Cortex of kidney (tissue), 1 donor: ENCODE measurements at regions not wholly inside any gene's neighbourhood (a gene's known extent, or its start where the extent isn't known, plus 50 kb on each side); places are given as distances from the start of the nearest gene placed in this dataset.

Source experiments
- DNase-seq: peaks from one replicate; lab custom pipeline; 2025; lab: John Stamatoyannopoulos, UW

DNA sequence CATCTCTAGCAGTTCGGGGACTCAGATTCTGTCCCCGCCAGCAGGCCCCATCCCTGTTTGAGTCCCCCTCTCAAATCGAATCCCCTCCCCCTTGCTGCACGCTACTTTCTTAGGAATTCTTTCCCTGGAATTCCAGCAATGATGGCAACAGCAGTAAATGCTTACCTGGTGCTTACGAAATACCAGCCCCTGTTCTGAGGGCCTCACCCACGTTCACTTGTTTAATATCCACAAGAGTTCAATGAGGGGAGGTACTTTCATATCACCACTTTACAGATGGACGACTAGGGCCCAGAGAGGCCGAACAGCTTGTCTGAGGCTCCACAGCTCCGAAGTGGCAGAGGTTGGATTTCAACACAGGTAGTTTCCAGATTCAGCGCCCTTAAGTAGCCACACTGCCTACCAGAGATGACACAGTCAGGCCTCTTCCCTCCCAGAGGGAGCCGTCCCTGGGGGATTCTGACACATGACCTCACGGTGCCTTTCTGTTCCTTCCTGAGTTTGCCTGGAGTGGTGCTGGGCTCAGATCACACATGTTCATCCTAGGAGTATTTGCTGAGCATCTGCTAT lies 120.7 kb upstream of the GSE1 start:
- no peak for DNase-seq

DNA sequence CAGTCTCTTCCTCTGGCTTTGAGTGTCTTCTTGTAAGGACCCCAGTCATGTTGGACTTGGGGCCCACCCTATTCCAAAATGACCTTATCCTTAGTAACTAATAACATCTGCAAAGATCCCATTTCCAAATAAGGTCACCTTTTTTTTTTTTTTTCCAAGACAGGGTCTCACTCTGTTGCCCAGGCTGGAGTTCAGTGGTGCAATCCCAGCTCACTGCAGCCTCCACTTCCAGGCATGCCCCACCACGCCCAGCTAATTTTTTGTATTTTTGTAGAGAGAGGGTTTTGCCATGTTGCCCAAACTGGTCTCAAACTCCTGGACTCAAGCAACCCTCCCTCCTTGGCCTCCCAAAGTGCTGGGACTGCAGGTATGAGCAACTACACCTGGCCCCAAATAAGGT lies 118.8 kb upstream of the GSE1 start:
- DNase-seq = no peak

DNA sequence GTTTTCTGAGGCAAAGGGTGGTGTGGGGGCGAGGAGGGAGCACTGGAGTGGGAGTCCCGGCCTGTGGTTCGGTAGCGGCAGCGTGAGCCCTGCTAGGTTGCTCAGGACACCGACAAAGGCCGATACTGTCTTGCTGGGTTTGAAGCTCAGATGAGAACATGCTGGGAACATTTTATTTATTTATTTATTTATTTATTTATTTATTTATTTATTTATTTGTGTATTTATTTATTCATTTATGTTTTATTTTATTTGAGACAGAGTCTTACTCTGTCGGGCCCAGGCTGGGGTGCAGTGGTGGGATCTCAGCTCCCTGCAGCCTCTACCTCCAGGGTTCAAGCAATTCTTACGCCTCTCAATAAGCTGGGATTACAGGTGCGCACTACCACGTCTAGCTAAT lies 117.9 kb upstream of the GSE1 start:
- DNase-seq = no peak

DNA sequence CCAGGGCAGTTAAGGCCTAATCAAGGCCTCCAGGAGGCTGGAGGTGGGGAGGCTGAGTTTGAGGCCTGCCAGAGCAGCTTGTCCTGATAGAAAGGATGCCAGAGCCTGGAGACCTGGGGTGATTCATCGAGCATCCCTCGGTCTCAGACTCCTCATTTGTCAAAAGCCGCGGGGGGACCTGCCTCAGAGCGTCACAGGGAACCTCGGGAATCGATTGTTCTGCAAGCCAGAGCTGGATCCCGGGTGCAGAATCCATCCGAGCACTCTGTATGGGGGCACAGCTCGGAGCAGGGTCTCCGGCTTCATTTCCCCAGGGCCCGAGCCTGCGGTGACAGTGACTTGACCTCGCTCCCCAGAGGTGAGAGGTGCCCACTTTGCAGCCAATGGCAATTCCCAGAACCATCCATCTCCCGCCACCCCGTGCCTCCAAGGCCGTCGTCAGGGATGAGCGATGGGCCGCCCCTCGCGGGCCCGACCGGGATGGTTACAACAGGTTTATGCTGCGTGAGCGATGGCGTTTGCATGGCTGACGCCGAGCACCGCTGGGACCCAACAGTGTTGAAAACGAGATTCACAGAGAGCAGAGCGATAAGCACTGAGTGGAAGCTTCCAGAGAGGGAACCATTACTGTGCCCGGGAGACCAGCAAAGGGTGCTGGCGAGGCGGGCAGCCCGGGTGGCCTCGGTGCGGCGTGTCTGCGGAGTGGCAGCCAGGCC lies 117.1 kb upstream of the GSE1 start:
- no peak for DNase-seq

DNA sequence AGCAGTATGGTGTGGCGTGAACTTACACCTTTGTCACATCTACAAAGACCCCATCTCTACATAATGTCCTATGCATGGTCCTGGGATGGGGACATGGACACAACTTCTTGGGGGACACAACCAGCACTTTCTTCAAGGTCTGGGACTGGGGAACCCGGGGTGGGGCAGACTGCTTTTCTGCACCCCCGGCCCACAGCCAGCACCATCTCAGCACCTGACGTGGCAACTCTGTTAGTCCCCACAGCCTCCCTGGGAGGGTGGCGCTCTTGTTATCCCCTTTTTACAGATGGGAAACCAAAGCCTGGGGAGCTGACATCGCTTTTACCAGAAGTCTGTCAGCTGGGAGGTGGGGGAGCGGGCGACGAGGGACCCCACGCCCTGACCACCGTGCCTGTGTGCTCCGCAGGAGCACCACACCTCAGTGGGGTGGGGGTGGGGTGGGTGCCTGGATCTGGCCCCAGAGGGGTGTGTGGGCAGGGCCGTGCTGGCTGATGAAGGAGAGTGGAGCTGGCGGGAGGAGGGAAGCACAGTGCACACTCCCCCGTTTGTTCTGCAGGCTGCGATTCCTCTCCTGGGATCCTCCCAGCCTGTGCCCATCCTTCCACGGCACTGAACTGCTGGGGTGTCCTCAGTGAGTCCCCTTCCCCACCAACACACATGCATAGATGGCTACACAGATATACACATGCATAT lies 115.4 kb upstream of the GSE1 start:
- no peak for DNase-seq

DNA sequence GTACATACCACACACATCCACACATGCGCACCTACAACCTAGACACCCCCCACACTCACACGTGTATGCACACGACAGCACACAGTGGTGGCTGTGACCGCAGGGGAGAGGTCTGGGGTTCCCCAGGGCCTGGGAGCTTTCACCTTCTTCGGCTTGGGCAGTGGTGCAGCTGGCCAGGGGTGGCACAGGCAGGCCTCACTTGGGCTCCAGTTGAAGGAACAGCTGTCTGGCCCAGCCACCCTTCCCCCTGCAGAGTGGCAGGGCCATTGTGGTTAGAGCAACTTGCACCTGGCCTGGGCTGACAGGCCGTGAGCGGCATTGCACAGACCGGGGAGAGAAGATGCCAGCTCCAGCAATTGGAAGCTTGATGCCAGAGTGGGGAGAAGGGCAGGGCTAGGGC lies 114.5 kb upstream of the GSE1 start:
- DNase-seq = no peak

DNA sequence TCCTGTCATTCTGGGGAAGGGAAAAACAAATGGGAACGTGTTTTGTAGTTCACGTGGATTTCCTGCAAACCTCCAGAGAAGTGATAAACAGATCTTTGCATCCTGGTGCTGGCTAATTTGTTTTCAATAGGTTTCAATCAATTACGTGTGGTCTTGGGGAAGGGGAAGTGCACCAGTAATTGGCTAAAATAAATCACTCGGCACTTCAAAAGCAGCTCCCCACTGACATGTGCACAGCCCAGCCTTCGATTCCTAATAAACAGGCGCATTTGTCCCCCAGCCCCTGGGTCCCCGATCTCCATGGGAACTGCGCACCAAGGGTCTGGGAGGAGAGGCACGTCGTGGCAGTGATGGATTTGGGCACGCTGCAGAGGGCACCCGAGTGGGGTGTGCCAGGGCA lies 112.9 kb upstream of the GSE1 start:
- no peak for DNase-seq

DNA sequence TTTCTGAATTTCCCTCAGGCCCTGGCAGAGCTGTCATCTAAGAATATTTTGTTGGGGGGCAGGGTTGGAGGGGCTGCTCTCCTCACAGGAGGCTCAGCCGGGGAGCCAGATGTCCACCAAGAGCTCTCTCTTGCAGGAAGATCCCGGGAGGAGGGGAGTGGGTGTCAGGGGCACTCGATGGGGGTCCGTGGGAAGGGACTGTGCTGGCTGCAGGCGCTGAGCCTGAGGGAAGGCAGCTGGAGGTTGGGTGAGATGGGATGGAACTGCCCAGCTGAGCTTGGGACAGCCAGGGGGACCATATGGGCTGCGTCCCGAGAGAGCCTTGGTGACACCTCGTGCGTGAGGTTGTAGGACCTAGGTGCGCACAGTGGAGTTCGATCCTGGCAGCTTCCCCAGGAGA lies 111.2 kb upstream of the GSE1 start:
- no peak for DNase-seq

DNA sequence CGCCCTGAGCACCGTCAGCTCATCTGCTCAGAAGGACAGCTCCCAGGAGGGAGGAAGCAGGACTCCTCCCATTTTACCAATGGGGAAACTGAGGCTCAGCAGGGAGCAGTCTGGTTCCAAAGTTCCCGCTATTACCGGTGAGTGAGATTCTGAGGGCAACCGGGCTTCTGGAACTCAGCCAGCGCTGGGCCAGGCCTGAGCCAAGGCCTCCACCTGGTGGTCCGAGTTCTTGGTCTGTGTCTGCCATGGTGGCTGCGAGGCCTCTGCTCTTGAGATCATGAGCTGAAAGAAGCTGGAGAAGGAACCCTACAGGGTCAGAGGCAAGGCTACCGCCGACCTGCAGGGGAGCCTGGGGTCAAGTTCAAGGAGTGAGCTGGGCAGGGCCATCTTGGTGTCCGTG lies 110.8 kb upstream of the GSE1 start:
- DNase-seq = no peak

DNA sequence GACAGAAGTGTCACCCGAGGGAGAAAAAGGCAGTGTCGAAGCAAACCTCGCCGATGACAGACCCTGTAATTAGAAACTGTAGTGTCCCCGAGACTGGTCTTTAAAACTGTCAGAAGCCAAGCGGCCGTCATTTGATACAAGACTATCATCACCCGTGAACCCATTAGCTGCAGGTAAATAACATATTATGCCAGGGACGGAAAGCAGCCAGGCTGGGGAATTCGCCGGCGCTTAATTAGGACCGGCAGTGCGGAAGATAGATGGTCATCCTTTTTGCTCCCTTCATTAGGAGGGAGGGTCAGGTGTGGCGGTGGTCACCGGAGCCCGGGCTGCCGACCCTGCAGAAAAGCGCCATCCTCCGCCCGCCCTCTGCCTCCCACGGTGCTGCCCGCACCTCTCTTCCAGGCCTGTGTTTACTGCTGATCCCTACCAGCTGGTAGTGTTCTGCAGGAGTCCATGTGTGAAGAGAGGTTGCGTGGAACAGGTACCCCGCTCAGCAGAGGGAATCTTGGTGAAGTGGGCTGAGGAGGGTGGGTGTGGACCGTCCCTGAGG lies 109.4 kb upstream of the GSE1 start:
- DNase-seq = no peak

DNA sequence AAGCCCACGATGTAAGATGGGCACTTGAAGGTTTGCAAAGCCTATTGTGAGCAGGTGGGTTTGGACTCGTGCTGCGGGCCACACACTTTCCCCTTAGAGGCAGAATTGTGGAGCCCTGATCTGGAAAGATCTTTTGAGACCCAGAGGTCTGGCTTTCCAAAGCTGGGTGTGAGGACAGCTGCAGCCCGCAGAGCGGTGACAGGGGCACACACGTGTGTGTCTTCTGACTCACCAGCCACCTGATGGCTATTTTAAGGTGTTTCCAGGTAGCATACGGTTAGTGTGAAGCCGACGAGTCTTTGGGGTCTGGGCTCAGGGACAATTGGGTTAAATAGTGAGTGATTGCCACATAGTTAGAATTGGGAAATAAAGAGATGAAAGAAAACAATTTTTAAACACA lies 108.9 kb upstream of the GSE1 start:
- no peak for DNase-seq

DNA sequence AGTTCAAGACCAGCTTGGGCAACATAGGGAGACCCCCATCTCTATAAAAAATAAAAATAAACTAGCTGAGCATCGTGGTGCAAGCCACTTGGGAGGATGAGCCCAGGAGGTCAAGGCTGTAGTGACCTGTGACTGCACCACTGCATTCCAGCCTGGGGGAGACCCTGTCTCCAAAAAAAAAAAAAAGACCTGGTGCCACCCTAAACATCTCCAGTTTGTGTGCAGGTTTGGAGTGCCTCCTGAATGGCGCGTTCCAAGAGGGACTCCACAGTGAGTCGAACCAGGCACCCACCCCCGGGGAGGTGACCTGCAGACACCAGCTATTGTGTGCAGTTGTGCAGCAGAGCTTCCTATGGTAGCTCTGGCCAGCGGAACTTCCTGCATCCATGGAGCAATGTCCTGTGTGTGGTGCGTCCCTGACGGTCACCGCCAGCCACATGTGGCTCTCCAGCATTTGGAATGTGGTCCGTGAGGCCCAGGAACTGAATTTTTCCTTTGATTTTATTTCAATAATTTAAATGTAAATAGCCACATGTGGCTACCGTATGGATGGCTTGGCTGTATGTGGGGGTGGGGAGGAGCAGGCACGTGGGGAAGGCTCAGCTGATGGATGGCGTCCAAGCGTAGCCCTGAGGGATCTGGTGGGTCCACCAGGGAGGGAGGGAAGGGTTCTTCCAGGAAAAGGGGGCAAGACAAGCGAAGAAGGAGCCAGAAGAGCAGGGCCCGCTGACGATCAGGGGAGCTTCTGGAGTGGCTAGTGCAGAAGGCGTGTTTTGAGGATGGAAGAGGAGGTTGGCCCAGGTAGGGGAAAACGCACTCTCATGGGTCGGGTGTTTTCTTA lies 107.1 kb upstream of the GSE1 start:
- DNase-seq = no peak

DNA sequence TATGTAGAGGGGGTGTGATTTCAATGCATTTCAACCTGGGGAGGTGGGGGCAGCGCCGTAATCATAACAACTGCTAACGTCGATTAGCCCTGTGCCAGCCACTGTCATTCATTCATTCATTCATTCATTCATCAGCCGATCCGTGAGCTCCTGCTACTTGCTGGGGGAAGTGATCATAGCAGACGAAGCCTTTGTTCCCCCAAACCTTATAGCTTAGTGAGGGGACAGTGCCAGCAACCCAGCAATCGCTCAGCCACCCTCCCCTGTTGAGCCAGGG lies 106.5 kb upstream of the GSE1 start:
- no peak for DNase-seq

DNA sequence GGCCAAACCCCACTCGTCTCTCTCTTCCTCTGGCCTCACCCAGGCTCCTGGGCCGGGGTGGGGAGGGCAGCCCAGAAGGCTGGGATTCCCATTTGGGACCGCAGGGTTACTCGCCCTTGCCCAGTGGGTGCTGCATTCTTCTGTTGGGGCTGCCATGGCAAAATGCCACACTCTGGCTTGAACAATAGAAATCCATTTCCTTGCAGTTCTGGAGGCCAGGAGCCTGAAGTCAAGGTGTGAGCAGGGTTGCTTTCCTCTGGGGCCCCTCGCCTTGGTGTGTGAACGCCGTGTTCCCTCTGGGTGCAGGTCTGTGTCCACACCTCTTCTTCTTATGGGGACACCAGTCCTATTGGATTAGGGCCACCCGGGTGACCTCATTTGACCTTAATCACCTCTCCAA lies 105.8 kb upstream of the GSE1 start:
- DNase-seq = no peak

DNA sequence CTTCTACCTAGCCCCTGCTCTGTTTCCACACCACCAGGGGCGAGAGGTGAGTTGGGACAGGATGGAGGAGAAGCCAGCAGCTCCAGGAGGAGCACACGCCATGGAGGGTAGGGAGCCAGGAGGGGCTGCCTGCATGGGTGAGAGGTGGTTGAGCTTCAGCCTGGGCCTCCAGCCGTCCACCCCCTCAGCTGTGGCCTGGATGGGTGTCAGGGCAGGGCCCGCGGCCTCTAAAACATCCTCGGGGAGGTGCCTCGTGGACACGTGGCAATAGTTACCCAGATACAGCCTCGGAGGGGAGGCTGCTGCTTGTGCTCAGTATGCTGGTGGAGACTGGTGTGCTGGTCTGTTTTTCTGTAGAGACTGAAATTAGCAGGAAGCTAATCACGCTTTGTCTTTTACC lies 104.7 kb upstream of the GSE1 start:
- no peak for DNase-seq

DNA sequence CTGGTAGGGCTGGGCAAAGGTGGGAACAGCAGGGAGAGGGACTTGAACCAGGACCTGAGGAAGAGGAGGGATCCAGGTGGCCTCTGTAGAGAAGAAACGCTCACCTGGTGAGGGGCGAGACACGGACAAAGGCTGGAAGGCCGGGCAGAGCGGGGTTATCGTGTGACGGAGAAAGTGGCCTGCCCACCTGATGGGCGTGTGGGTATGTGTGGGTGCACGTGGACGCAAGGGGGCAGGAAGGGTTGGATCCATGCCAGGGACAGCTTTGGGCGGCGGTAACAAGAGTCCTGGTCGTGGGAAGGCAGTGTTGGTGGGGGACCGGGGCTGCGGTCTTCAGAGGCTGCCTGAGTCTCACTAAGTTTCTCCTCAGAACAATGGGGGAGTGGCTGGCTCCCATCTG lies 104.1 kb upstream of the GSE1 start:
- no peak for DNase-seq

DNA sequence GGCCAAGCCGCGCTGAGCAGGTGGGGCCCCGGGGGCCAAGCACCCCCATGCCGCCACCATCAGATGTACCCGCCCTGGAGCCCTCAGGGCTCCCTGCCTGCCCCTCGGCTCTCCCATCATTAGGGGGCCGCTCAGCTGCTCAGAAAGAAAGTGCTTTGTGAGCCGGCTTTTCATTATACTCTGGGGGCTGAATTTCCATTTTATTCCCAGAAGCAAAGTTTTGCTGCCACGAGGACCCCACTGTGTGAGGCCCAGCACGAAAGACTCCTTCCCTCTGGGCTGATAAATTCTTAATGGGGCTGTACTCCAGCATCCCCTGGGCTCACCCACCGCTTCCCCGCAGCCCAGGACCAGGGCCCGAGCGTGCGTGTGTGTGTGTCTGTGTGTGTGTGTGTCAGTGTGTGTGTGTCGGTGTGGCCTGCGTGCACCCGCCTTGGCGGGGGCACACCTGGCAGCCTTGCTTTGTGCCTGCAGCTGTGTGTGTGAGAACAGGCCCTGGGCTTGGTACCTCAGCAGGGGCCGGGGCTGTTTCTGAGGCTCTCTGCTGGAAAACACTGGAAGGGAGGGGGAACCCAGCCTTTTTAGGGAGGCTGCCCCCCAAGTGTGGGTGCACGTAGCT lies 103.0 kb upstream of the GSE1 start:
- DNase-seq = no peak

DNA sequence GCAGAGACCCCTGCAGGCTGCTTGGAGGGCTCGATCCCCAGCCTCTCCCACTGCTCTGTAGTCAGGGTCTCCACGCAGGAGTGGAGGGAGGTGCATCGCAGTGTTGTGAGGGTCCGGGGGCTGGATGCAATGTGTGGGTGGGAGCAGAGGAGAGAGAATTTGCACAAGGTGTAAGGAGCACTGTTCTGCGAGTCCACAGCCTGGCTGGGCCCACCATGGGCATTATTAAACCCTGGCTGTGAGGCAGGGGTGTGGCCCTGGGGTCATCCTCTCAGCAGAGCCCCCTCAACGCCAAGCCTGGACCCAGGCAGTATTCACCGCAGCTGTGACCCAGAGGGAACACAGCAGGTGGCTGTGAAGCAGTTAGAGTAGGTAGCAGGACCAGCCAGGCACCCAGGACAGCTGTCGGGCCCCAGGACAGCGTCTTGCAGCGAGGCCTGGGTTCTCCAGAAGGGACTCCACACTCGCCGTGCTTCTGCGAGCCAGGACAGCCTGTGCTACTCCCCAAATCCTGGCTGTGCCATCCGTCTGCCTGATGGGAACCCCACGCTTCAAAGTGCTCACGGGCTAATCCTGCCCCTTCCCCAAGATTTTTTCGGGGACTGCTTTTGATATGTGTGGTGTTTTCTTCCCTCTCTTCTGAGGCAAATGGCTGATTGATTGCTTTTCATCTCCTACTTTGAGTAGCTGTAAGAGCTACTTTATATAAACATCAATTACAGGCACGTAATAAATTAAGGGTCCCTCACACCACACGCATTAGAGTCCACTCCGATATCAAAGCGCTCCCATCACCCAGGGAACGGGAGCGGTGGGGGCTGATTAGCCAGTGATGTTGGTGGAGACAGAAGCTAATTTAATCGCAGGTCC lies 100.9 kb upstream of the GSE1 start:
- DNase-seq = no peak

DNA sequence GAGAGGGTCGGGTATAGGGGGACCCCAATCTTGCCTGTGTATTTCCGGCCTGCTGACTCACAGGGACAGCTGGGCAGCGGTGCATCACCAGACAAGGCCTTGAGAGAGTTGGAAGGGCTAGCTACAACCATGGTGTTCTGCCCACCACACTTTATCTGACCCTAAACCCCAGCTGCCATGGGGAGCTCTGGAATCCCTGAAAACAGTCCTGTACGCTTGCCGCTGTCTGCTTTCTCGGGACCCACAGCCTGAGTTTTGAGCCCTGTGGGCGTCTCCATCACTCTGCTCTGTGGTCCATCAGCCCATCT lies 100.4 kb upstream of the GSE1 start:
- no peak for DNase-seq

DNA sequence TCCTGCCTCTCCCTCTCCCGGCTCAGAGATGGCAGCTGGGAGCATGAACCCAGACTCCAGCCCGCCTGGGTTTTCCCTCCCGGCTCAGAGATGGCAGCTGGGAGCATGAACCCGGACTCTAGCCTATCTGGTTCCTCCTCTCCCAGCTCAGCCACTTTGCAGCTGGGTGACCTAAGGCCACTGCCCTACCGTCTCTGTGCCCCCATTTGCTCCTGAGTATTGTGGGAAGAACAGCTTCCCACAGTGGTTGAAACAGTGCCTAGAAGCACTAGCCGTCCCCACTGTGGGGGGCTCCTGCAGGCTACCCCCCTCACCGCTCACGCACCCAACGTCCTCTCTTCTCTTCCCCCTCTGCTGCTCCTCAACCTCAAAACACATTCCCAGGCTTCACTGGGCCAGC lies 99.9 kb upstream of the GSE1 start:
- DNase-seq = no peak

DNA sequence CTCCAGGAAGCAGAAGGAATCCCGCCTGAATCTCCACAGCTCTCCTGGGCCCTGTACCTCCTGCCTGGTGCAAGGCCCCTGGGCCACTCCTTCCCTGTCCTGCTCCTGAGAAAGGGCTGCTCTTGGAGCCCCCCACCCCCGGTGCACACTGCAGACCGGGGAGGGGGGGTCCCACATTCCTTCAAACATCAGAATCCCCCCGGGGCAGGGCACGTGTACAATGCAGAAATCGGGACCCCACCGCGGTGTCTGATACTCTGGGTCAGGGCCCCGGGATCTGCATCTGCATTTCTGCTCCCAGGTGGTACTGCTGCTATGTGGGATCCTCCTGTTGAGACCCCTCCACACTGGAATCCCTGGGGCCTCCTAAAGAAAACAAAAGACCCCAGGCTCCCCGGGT lies 99.5 kb upstream of the GSE1 start:
- DNase-seq = no peak

DNA sequence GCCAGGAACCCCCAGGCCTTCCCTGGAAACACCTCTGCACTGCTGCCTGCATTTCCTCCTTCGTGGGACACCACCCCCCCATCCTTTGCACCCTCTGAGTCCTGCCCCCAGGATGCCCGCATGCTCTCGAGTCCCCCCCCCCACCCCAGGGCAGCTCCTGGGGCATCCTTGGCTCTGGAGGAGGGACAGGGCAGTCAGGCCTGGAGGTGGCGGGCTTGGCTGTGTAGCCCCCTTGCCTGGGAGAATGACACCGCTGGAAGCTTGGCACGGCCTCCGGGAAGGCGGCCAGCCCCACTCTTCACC lies 98.9 kb upstream of the GSE1 start:
- no peak for DNase-seq
